H1 (cell line): ENCODE measurements at regions not wholly inside any gene's neighbourhood (a gene's known extent, or its start where the extent isn't known, plus 50 kb on each side); places are given as distances from the start of the nearest gene placed in this dataset.

Experiments used
- CTCF ChIA-PET: fragments of 300-600 bp; sonication (Branson Sonifier 250); formaldehyde crosslinking; loops from one replicate; lab custom pipeline; 2021; ENCODE audit not compliant: partially characterized antibody; lab: Charles Lee
- POLR2A ChIA-PET: fragments of 300-600 bp; sonication (Branson Sonifier 250); formaldehyde crosslinking; loops from one replicate; lab custom pipeline; 2021; ENCODE audit warnings: inconsistent platforms; ENCODE audit not compliant: partially characterized antibody; lab: Charles Lee
- DNase-seq, 2 experiments: peaks; one replicate each; pipeline versions ENCODE4 v3.0.0 to v3.0.0-alpha.2; 2010 to 2022; ENCODE audit warnings: low spot score in 2 of 2, low read depth in 1 of 2, mixed read lengths in 1 of 2
- FAIRE-seq: peaks from 2 replicates; lab custom pipeline; 2011; peaks lifted over from hg19 to GRCh38; lab: Jason Lieb, UNC
- H2AFZ ChIP-seq: 2 replicates; pipeline ENCODE4 v1.8.1; 2012; ENCODE audit warnings: low read length, inconsistent platforms
- H2AK5ac ChIP-seq: 2 replicates; pipeline ENCODE4 v1.6.1; 2013; ENCODE audit warnings: low read depth, low read length
- H2BK120ac ChIP-seq: replicated peaks from 2 replicates; pipeline ENCODE3; 2013; ENCODE audit warnings: low read depth, low read length, inconsistent platforms
- H2BK12ac ChIP-seq: 2 replicates; pipeline ENCODE4 v1.6.1; 2013; ENCODE audit warnings: low read depth, low read length
- H2BK15ac ChIP-seq: 2 replicates; pipeline ENCODE4 v1.6.1; 2013; ENCODE audit warnings: low read length
- H2BK20ac ChIP-seq: 2 replicates; pipeline ENCODE4 v1.6.1; 2013; ENCODE audit warnings: low read length
- H2BK5ac ChIP-seq: 2 replicates; pipeline ENCODE4 v1.6.1; 2013; ENCODE audit warnings: low read depth, low read length
- H3K14ac ChIP-seq: 2 replicates; pipeline ENCODE4 v1.6.1; 2013; ENCODE audit warnings: inconsistent platforms; ENCODE audit not compliant: insufficient read length
- H3K18ac ChIP-seq: 2 replicates; pipeline ENCODE4 v1.6.1; 2013; ENCODE audit warnings: low read length; ENCODE audit errors: extremely low read depth
- H3K23ac ChIP-seq: 2 replicates; pipeline ENCODE4 v1.6.1; 2013; ENCODE audit warnings: inconsistent platforms; ENCODE audit not compliant: insufficient read length
- H3K23me2 ChIP-seq: 2 replicates; pipeline ENCODE4 v1.6.1; 2013; ENCODE audit warnings: low read depth, low read length
- H3K27ac ChIP-seq: 2 replicates; pipeline ENCODE4 v1.6.1; 2011; ENCODE audit warnings: low read depth, low read length, inconsistent platforms
- H3K27me3 ChIP-seq, 4 experiments: replicated peaks in 1 of 4; 1 replicate in 1 of 4; 2 replicates in 3 of 4; pipeline versions ENCODE4 v1.6.1 to v1.8.1; 2011 to 2013; ENCODE audit warnings: low read length in 3 of 4, mild to moderate bottlenecking in 3 of 4, inconsistent platforms in 2 of 4, mixed read lengths in 2 of 4, moderate library complexity in 1 of 4; ENCODE audit not compliant: control insufficient read depth in 3 of 4, insufficient read depth in 3 of 4; ENCODE audit errors: extremely low read depth in 1 of 4
- H3K36me3 ChIP-seq, 4 experiments: 2 replicates each; pipeline versions ENCODE4 v1.6.1 to v1.8.1; 2011 to 2013; ENCODE audit warnings: mild to moderate bottlenecking in 4 of 4, low read length in 3 of 4, moderate library complexity in 2 of 4, control low read depth in 1 of 4, inconsistent platforms in 1 of 4; ENCODE audit not compliant: insufficient read depth in 4 of 4, control insufficient read depth in 2 of 4
- H3K4ac ChIP-seq: replicated peaks from 2 replicates; pipeline ENCODE3; 2013; ENCODE audit warnings: low read length, low read depth, mixed read lengths, inconsistent platforms; ENCODE audit not compliant: insufficient read length
- H3K4me1 ChIP-seq, 4 experiments: replicated peaks in 1 of 4; 1 replicate in 1 of 4; 2 replicates in 3 of 4; pipeline versions ENCODE4 v1.6.1 to v1.8.1; 2011 to 2013; ENCODE audit warnings: low read length in 3 of 4, inconsistent platforms in 2 of 4, mixed read lengths in 1 of 4; ENCODE audit not compliant: insufficient read depth in 4 of 4, control insufficient read depth in 3 of 4
- H3K4me2 ChIP-seq, 2 experiments: 2 replicates each; pipeline versions ENCODE4 v1.6.1 to v1.8.1; 2011 to 2013; ENCODE audit warnings: low read depth in 2 of 2, low read length in 2 of 2, control low read depth in 1 of 2, inconsistent platforms in 1 of 2, mild to moderate bottlenecking in 1 of 2; ENCODE audit not compliant: insufficient read depth in 1 of 2
- H3K4me3 ChIP-seq, 4 experiments: fragments of 200-600, 300-600 bp in 1 of 4; sonication (generic), shearing (Covaris generic), sonication (Bioruptor Twin) in 1 of 4; 2 replicates each; pipeline versions ENCODE4 v1.5.1 to v1.8.1; 2011 to 2016; ENCODE audit warnings: low read length in 4 of 4, low read depth in 3 of 4, control low read depth in 2 of 4, inconsistent platforms in 2 of 4, mild to moderate bottlenecking in 2 of 4, mixed read lengths in 1 of 4, moderate library complexity in 1 of 4; ENCODE audit not compliant: insufficient read depth in 2 of 4; ENCODE audit errors: extremely low read depth in 1 of 4
- H3K56ac ChIP-seq: replicated peaks from 2 replicates; pipeline ENCODE3; 2013; ENCODE audit warnings: low read depth, mild to moderate bottlenecking, mixed read lengths, low read length, inconsistent platforms; ENCODE audit not compliant: insufficient read length
- H3K79me1 ChIP-seq: 2 replicates; pipeline ENCODE4 v1.6.1; 2013; ENCODE audit warnings: low read depth, low read length, control low read depth
- H3K79me2 ChIP-seq, 2 experiments: 2 replicates each; pipeline versions ENCODE4 v1.6.1 to v1.8.1; 2012 to 2013; ENCODE audit warnings: low read length in 2 of 2, mild to moderate bottlenecking in 2 of 2, inconsistent platforms in 1 of 2; ENCODE audit not compliant: insufficient read depth in 2 of 2, control insufficient read depth in 1 of 2
- H3K9ac ChIP-seq, 4 experiments: replicated peaks in 1 of 4; 1 replicate in 1 of 4; 2 replicates in 3 of 4; pipeline versions ENCODE4 v1.6.1 to v1.8.1; 2011 to 2013; ENCODE audit warnings: low read depth in 3 of 4, low read length in 3 of 4, control low read depth in 2 of 4, mild to moderate bottlenecking in 2 of 4, moderate library complexity in 2 of 4, inconsistent platforms in 1 of 4; ENCODE audit errors: extremely low read depth in 1 of 4
- H3K9me3 ChIP-seq, 2 experiments: 2 replicates each; pipeline versions ENCODE4 v1.6.1 to v1.8.1; 2012 to 2013; ENCODE audit warnings: mild to moderate bottlenecking in 2 of 2, moderate library complexity in 2 of 2, control low read depth in 1 of 2, inconsistent platforms in 1 of 2, low read depth in 1 of 2, low read length in 1 of 2, mixed read lengths in 1 of 2; ENCODE audit not compliant: insufficient read depth in 2 of 2
- H4K20me1 ChIP-seq, 2 experiments: replicated peaks in 1 of 2; 2 replicates each; pipeline versions ENCODE3 to v1.8.1; 2011 to 2013; ENCODE audit warnings: inconsistent platforms in 2 of 2, low read length in 2 of 2, mild to moderate bottlenecking in 1 of 2; ENCODE audit not compliant: insufficient read depth in 2 of 2, control insufficient read depth in 1 of 2
- H4K5ac ChIP-seq: 2 replicates; pipeline ENCODE4 v1.6.1; 2013; ENCODE audit warnings: low read length, low read depth, mixed read lengths, inconsistent platforms; ENCODE audit not compliant: insufficient read length
- H4K8ac ChIP-seq: 2 replicates; pipeline ENCODE4 v1.8.0; 2013; ENCODE audit warnings: mild to moderate bottlenecking, moderate library complexity, low read length, inconsistent platforms; ENCODE audit not compliant: insufficient read depth; ENCODE audit errors: extremely low read depth
- H4K91ac ChIP-seq: replicated peaks from 2 replicates; pipeline ENCODE3; 2013; ENCODE audit warnings: low read length, mixed read lengths, inconsistent platforms; ENCODE audit not compliant: insufficient read length
- ASH2L ChIP-seq: fragments of 200-600, 300-600 bp; sonication (generic); IDR thresholded peaks from one replicate; pipeline ENCODE4 v1.7.1; 2017; ENCODE audit warnings: low read length
- CHD2 ChIP-seq: IDR thresholded peaks from 2 replicates; pipeline ENCODE4 v1.6.1; 2012; ENCODE audit warnings: low read length, improper control_type of control experiment
- CREB1 ChIP-seq: IDR thresholded peaks from 2 replicates; pipeline ENCODE4 v1.6.1; 2012; ENCODE audit warnings: inconsistent platforms
- SP1 ChIP-seq: IDR thresholded peaks from 2 replicates; pipeline ENCODE4 v1.6.1; 2011; ENCODE audit warnings: low read depth, low read length
- TAF1 ChIP-seq: IDR thresholded peaks from 2 replicates; pipeline ENCODE4 v1.6.1; 2011; ENCODE audit warnings: mild to moderate bottlenecking, low read depth, low read length
- WGBS, 2 experiments: shearing (Covaris generic) in 1 of 2; methylation state at CpG; one replicate each; pipeline versions ENCODE4 v1.1.6 to v1.1.7; 2013 to 2015; ENCODE audit warnings: low lambda C conversion rate in 2 of 2, mixed read lengths in 2 of 2, inconsistent platforms in 1 of 2, low coverage in 1 of 2, missing lambda C conversion rate in 1 of 2; ENCODE audit not compliant: insufficient replicate concordance in 2 of 2, insufficient coverage in 1 of 2, insufficient read length in 1 of 2; ENCODE audit errors: extremely low coverage in 1 of 2, missing lambda C conversion rate in 1 of 2; 5-methylcytosine and 5-hydroxymethylcytosine counted together

DNA sequence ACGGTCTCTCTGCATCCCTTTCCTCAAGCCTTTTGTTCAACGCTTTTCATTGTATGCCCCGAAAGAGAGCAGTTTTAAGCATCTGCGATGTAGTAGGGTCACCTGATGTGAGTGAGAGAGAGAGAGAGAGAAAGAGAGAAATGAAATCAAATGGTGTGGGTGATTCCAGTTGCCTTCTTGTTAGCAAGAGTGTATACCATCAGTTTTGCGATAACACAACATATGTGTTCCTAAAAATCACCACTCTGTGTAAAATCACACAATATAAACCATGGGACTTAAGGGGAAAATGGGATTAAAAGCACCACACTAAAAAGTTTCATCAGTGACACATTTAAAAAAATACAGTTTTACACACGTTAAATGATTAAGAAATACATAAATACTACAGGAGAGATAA is 1102.7 kb upstream of the EEF2KMT start:
- TF ChIP-seq ASH2L (no peak), SP1 (no peak), TAF1 (no peak), CREB1 (no peak), CHD2 (no peak)
- Histone ChIP-seq H2BK15ac (no peak overlapping the region), H3K36me3 (no peaks in the 10 kb centered on the region), H3K9me3 (no peaks in the 10 kb centered on the region; a peak in 1 of 4 replicates), H3K4me2 (no peak overlapping the region), H3K4me1 (peaks cover 2 to 18% (median 14%) of the 10 kb centered on the region in 4 experiments; a peak in 4 of 7 replicates), H3K4ac (no peak overlapping the region), H4K91ac (no peak overlapping the region), H3K14ac (no peak overlapping the region), H2AK5ac (no peak overlapping the region), H3K4me3 (no peak overlapping the region), H2BK12ac (peak overlapping the region; percentile 40; the same call in 1 of the 2 replicates), H3K9ac (no peak overlapping the region), H3K18ac (no peak overlapping the region), H3K23me2 (no peaks in the 10 kb centered on the region), H2BK20ac (no peak overlapping the region; the same call in 1 of the 2 replicates), H2BK5ac (0 out of 2 replicates have a peak overlapping the region, but pooled peaks have one; percentile 2), H3K56ac (no peak overlapping the region), H3K27ac (no peak overlapping the region), H3K27me3 (no peaks in the 10 kb centered on the region), H4K20me1 (no peaks in the 10 kb centered on the region), H2BK120ac (no peak overlapping the region), H3K23ac (no peak overlapping the region), H3K79me1 (no peaks in the 10 kb centered on the region), H2AFZ (no peak overlapping the region), H3K79me2 (no peaks in the 10 kb centered on the region), H4K5ac (no peak overlapping the region), H4K8ac (no peak overlapping the region)
- DNase-seq (no peak), FAIRE-seq (no peak)
- WGBS, 2 experiments: 93% methylated on average over 6 of the region's 6 CpGs; no CpG with 5 or more reads in 1 of the 2 experiments
- ChIA-PET POLR2A (no interaction called here), CTCF (no interaction called here)
